ENCODE measurements at regions not wholly inside any gene's neighbourhood (a gene's known extent, or its start where the extent isn't known, plus 50 kb on each side); places are given as distances from the start of the nearest gene placed in this dataset.
"Not testable (repeated sequence)": the region's sequence is repeated elsewhere in the genome, so short reads cannot be mapped to it uniquely, and the experiment has no call there.

DNA sequence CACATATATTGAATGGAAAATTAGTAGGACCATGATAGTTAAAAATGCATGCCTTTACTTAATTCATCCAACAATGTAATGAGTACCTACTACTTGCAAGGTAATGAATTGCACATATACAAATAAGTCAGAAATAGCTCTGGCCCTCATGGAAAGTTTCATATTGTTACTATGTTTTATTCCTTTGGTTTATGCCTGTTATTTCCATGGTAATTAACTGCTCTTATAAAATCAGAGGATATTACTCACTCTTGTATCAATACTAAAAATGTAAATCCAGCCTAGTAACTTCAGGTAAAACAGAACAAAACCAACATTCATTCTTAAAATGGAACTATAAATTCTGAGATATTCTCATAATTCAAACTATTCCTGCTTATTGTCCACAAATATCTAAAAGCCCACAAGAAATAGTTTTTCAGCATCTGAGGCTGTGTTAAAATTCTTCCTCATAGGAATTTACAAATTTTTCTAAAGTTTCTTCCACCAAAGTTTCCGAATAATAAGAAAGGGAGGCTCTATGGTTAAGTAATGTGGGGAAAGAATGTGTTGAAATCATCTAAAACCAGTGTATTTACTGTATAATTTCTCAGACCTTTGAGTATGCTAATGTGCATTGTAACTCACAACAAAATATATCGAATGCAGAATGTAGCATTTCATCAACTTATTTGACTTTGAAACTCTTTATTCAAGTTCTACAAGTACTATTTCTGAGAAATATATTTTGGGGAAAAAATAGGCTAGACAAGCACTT is 444.2 kb downstream of the PDGFC start:
- no peaks in the 10 kb centered on the region for H3K4me1 ChIP-seq (ENCODE audit: control insufficient read depth, insufficient read depth, low read length)

DNA sequence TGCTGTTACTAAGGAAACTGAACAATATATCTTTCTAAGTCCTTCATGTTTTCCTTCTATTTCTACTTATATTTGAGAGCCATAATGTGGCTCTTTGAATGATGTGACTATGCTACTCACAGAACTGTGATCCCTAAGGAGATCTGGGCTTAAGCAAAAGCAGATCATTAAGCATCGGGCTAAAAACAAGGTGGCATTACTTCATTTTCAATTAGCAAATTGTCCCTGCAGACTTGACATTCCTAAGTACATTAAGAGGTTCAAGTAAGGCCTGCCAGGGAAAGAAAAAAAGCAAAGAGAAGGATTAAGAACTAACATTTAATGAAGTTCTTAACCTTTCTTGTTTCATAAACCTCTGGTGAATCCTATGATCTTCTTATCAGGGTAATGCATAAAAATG is 447.6 kb downstream of the PDGFC start:
- no peaks in the 10 kb centered on the region for H3K36me3 ChIP-seq (ENCODE audit: control insufficient read depth, insufficient read depth, low read length)
- H3K9me3 ChIP-seq (ENCODE audit: control insufficient read depth, insufficient read depth, low read length), result no peaks in the 10 kb centered on the region
- H3K27ac ChIP-seq (ENCODE audit: low read length), result no peak overlapping the region
- H3K4me3 ChIP-seq (ENCODE audit: low read length), result no peak overlapping the region
- no peaks in the 10 kb centered on the region for H3K4me1 ChIP-seq (ENCODE audit: control insufficient read depth, insufficient read depth, low read length)
- DNase-seq (ENCODE audit: low read depth, low spot score), result no peak
- H3K27me3 ChIP-seq (ENCODE audit: control insufficient read depth, insufficient read depth, low read length), result no peaks in the 10 kb centered on the region
- no CpG with 5 or more reads among the region's 1 CpG for WGBS (ENCODE audit: insufficient coverage, insufficient read length)

More for the DNA sequence above, 444.2 kb downstream of the PDGFC start:
- Histone ChIP-seq H3K4me3 (ENCODE audit: low read length) (no peak overlapping the region), H3K36me3 (ENCODE audit: control insufficient read depth, insufficient read depth, low read length) (no peaks in the 10 kb centered on the region), H3K9me3 (ENCODE audit: control insufficient read depth, insufficient read depth, low read length) (no peaks in the 10 kb centered on the region), H3K27me3 (ENCODE audit: control insufficient read depth, insufficient read depth, low read length) (no peaks in the 10 kb centered on the region), H3K27ac (ENCODE audit: low read length) (no peak overlapping the region)
- no CpG with 5 or more reads among the region's 2 CpGs for WGBS (ENCODE audit: insufficient coverage, insufficient read length)
- DNase-seq (ENCODE audit: low read depth, low spot score), result no peak

DNA sequence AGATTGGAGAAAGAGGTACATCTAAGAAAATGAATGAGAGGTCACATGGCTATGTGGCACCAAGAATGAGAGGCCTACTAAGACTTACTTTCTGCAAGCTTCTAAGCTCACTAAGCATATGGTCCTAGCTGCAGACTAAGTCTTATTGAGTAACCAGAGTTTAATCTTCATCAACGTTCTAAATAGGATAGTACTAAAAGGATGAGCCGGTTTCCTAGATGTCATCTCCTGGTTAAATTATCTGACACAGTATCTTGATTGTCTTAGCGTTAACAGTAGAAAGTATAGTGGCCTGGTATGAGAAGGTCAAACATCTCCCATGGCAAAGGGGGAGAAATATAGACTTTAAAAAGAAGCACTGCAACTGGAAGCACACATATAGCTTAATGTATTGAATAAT is 448.1 kb downstream of the PDGFC start:
- H3K4me3 ChIP-seq (ENCODE audit: low read length), result no peak overlapping the region
- DNase-seq (ENCODE audit: low read depth, low spot score), result no peak

DNA sequence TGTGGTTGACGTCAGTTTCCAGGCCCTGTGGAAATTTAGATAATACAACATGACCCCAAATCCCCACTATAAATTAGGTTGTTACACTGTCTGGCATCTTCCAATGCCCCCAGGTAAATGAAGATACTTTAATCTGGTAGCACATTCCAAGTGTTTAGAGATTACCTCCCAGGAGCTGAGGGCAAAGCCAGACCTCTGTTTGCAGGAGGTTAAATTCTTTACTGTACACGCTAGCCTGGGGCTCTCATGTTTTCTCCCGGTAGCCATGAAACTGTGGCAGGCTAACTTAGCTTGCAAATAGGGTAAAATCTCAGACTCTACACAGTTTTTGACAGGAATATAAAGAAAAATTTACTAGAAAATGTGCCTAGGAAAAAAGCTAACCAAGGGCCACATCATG is 450.0 kb downstream of the PDGFC start:
- no peak overlapping the region for H3K27ac ChIP-seq (ENCODE audit: low read length)
- DNase-seq (ENCODE audit: low read depth, low spot score), result no peak
- H3K27me3 ChIP-seq (ENCODE audit: control insufficient read depth, insufficient read depth, low read length), result no peaks in the 10 kb centered on the region
- WGBS (ENCODE audit: insufficient coverage, insufficient read length), result no CpG with 5 or more reads among the region's 3 CpGs
- H3K4me1 ChIP-seq (ENCODE audit: control insufficient read depth, insufficient read depth, low read length), result no peaks in the 10 kb centered on the region
- no peaks in the 10 kb centered on the region for H3K36me3 ChIP-seq (ENCODE audit: control insufficient read depth, insufficient read depth, low read length)
- no peak overlapping the region for H3K4me3 ChIP-seq (ENCODE audit: low read length)
- no peaks in the 10 kb centered on the region for H3K9me3 ChIP-seq (ENCODE audit: control insufficient read depth, insufficient read depth, low read length)

More for the DNA sequence above, 448.1 kb downstream of the PDGFC start:
- H3K27me3 ChIP-seq (ENCODE audit: control insufficient read depth, insufficient read depth, low read length), result no peaks in the 10 kb centered on the region
- no peaks in the 10 kb centered on the region for H3K9me3 ChIP-seq (ENCODE audit: control insufficient read depth, insufficient read depth, low read length)
- H3K27ac ChIP-seq (ENCODE audit: low read length), result no peak overlapping the region
- H3K4me1 ChIP-seq (ENCODE audit: control insufficient read depth, insufficient read depth, low read length), result no peaks in the 10 kb centered on the region
- no peaks in the 10 kb centered on the region for H3K36me3 ChIP-seq (ENCODE audit: control insufficient read depth, insufficient read depth, low read length)
- no CpG with 5 or more reads among the region's 3 CpGs for WGBS (ENCODE audit: insufficient coverage, insufficient read length)

DNA sequence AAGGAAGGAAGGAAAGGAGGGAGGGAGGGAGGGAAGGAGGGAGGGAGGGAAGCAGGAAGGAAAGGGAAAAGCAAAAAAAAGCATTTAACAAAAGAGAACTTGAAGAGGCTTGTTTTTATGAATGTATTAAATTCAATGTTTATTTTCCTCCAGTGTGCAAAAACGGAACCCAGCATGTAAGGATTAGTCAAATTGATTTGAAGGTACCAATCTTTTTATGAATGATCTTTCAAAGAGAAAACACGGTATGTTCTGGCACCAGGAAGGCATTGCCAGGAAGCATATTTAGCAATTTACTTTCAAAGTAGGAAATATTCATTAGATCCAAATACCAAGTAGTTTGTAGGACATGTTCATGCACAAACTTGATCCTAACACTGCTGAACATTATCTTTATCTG is 453.6 kb downstream of the PDGFC start:
- no CpG with 5 or more reads among the region's 2 CpGs for WGBS (ENCODE audit: insufficient coverage, insufficient read length)
- Histone ChIP-seq H3K4me3 (ENCODE audit: low read length) (no peak overlapping the region), H3K27ac (ENCODE audit: low read length) (no peak overlapping the region), H3K36me3 (ENCODE audit: control insufficient read depth, insufficient read depth, low read length) (no peaks in the 10 kb centered on the region), H3K9me3 (ENCODE audit: control insufficient read depth, insufficient read depth, low read length) (no peaks in the 10 kb centered on the region), H3K4me1 (ENCODE audit: control insufficient read depth, insufficient read depth, low read length) (no peaks in the 10 kb centered on the region), H3K27me3 (ENCODE audit: control insufficient read depth, insufficient read depth, low read length) (no peaks in the 10 kb centered on the region)
- DNase-seq (ENCODE audit: low read depth, low spot score), result no peak

DNA sequence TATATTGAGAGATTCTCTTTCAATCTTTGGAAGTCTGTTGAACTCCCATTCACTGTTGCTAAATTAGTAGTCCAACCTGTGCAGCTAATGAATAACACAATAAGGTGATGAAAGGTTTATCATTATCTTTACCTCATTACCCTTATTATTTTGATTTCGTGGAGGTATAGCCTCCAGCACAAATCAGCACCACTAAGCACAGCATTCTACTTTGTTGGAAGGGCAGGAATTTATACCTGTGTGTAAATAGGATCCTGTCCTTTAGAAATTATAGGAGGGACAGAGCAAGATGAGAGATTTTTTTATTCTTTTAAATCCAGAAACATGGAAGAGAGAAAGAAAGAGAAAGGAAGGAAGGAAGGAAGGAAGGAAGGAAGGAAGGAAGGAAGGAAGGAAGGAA is 454.1 kb downstream of the PDGFC start:
- no CpG with 5 or more reads among the region's 1 CpG for WGBS (ENCODE audit: insufficient coverage, insufficient read length)

DNA sequence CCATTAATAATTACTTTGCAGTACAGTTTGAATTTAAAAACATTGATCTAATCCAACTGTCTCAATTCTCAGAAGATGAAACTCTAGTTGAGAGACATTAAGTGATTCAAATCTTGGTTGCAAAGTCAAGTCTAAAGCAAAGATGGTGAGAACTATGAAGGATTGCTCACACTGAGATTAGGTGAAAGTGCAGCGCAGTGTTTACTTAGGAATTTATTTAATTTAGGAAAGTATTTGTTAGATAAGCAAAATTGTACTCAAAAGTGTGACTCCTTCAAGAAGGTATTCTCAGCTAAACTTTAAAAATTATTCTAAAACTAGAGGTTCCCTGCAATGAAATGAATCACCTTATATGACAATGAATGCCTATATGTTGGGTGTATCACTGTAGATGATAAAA is 454.9 kb downstream of the PDGFC start:
- no peaks in the 10 kb centered on the region for H3K9me3 ChIP-seq (ENCODE audit: control insufficient read depth, insufficient read depth, low read length)
- H3K36me3 ChIP-seq (ENCODE audit: control insufficient read depth, insufficient read depth, low read length), result no peaks in the 10 kb centered on the region
- H3K27me3 ChIP-seq (ENCODE audit: control insufficient read depth, insufficient read depth, low read length), result no peaks in the 10 kb centered on the region
- no peak for DNase-seq (ENCODE audit: low read depth, low spot score)
- H3K4me1 ChIP-seq (ENCODE audit: control insufficient read depth, insufficient read depth, low read length), result no peaks in the 10 kb centered on the region
- H3K27ac ChIP-seq (ENCODE audit: low read length), result no peak overlapping the region
- H3K4me3 ChIP-seq (ENCODE audit: low read length), result no peak overlapping the region
- WGBS (ENCODE audit: insufficient coverage, insufficient read length), result 100% methylated on average over 1 of the region's 1 CpG

More for the DNA sequence above, 454.1 kb downstream of the PDGFC start:
- no peak overlapping the region for H3K4me3 ChIP-seq (ENCODE audit: low read length)
- no peaks in the 10 kb centered on the region for H3K9me3 ChIP-seq (ENCODE audit: control insufficient read depth, insufficient read depth, low read length)
- no peaks in the 10 kb centered on the region for H3K36me3 ChIP-seq (ENCODE audit: control insufficient read depth, insufficient read depth, low read length)
- no peaks in the 10 kb centered on the region for H3K27me3 ChIP-seq (ENCODE audit: control insufficient read depth, insufficient read depth, low read length)
- H3K4me1 ChIP-seq (ENCODE audit: control insufficient read depth, insufficient read depth, low read length), result no peaks in the 10 kb centered on the region
- H3K27ac ChIP-seq (ENCODE audit: low read length), result no peak overlapping the region
- no peak for DNase-seq (ENCODE audit: low read depth, low spot score)

DNA sequence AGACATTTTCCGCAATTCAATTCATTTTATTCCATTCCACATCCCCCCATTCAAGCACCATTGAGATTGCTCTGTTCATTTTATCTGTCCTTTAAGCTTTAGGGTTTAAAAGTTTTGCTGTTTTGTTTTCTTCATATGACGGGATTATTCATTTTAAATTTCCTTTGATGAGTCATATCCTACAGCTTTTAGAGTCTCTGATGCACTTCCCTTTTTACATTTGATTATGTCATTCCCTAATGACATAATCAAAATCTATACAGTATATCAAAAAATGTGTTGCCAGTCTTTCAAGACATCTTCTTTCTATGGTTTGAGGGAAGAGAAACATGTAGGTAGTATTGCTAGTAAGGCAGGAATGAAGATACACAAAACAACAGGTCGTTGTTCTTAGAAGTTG is 456.3 kb downstream of the PDGFC start:
- Histone ChIP-seq H3K4me1 (ENCODE audit: control insufficient read depth, insufficient read depth, low read length) (no peaks in the 10 kb centered on the region), H3K27me3 (ENCODE audit: control insufficient read depth, insufficient read depth, low read length) (no peaks in the 10 kb centered on the region), H3K9me3 (ENCODE audit: control insufficient read depth, insufficient read depth, low read length) (no peaks in the 10 kb centered on the region), H3K4me3 (ENCODE audit: low read length) (no peak overlapping the region), H3K27ac (ENCODE audit: low read length) (no peak overlapping the region), H3K36me3 (ENCODE audit: control insufficient read depth, insufficient read depth, low read length) (no peaks in the 10 kb centered on the region)
- no CpG with 5 or more reads among the region's 3 CpGs for WGBS (ENCODE audit: insufficient coverage, insufficient read length)
- DNase-seq (ENCODE audit: low read depth, low spot score), result no peak

DNA sequence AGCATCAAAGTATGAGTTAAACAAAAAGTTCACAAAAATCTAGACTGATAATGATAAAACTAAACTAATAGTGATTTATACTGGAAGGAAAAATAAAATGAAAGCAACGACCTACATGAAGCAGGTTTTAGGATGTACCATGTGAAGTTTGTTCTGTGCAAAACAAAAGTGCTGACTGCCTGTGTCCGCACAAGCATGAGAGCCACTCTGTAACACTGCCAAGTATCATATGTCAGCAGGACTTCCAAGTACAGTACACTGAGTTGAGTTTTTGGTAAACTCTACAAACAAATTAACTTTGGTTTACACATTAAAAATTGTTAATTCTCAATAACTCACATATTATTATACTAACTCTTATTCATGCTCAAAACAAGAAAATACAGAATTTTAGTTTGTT is 459.0 kb downstream of the PDGFC start:
- no peak for DNase-seq (ENCODE audit: low read depth, low spot score)
- H3K4me1 ChIP-seq (ENCODE audit: control insufficient read depth, insufficient read depth, low read length), result no peaks in the 10 kb centered on the region
- WGBS (ENCODE audit: insufficient coverage, insufficient read length), result no CpG with 5 or more reads among the region's 2 CpGs

DNA sequence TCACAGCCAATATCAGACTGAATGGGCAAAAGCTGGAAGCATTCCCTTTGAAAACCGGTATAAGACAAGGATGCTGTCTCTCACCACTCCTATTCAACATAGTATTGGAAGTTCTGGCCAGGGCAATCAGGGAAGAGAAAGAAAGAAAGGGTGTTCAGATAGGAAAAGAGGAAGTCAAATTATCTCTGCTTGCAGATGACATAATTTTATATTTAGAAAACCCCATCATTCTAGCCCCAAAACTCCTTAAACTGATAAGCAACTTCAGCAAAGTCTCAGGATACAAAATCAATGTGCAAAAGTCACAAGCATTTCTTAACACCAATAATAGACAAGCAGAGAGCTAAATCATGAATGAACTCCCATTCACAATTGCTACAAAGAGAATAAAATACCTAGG is 461.7 kb downstream of the PDGFC start:
- H3K27me3 ChIP-seq (ENCODE audit: control insufficient read depth, insufficient read depth, low read length); H3K27ac ChIP-seq (ENCODE audit: low read length); H3K9me3 ChIP-seq (ENCODE audit: control insufficient read depth, insufficient read depth, low read length); H3K36me3 ChIP-seq (ENCODE audit: control insufficient read depth, insufficient read depth, low read length); H3K4me1 ChIP-seq (ENCODE audit: control insufficient read depth, insufficient read depth, low read length); H3K4me3 ChIP-seq (ENCODE audit: low read length); DNase-seq (ENCODE audit: low read depth, low spot score): not testable (repeated sequence)
- no CpG with 5 or more reads among the region's 1 CpG for WGBS (ENCODE audit: insufficient coverage, insufficient read length)

More for the DNA sequence above, 459.0 kb downstream of the PDGFC start:
- no peaks in the 10 kb centered on the region for H3K36me3 ChIP-seq (ENCODE audit: control insufficient read depth, insufficient read depth, low read length)
- H3K4me3 ChIP-seq (ENCODE audit: low read length), result no peak overlapping the region
- no peak overlapping the region for H3K27ac ChIP-seq (ENCODE audit: low read length)
- H3K9me3 ChIP-seq (ENCODE audit: control insufficient read depth, insufficient read depth, low read length), result no peaks in the 10 kb centered on the region
- H3K27me3 ChIP-seq (ENCODE audit: control insufficient read depth, insufficient read depth, low read length), result no peaks in the 10 kb centered on the region

DNA sequence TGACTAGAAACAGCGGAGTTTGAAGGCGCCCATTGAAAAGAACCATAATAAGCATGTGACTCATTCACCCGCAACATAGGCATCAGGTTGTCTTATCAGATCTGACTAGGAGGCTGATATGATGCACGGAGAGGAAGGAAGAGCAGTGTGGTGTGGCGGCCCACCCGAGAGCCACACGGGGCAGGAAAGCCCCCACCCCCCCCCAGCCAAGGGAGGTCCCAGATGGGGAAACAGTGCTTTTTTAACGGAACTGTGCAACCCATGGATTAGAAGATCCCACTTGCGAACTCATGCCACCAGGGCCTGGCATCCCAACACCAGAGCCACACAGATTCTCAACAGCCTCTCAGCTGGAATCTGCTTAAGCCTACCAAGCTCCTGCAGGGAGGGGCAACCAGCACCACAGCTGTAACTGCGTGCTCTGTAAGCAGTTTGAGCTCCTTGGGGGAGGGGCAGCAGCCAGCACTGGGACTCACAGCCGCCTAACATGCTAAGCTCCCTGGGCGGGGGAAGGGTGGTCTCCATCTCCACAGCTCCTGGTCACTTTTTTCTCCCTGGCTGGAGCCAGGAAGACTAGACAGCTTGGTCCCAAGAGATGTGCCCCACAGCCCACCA is 466.2 kb downstream of the PDGFC start:
- no peaks in the 10 kb centered on the region for H3K36me3 ChIP-seq (ENCODE audit: control insufficient read depth, insufficient read depth, low read length)
- no CpG with 5 or more reads among the region's 12 CpGs for WGBS (ENCODE audit: insufficient coverage, insufficient read length)
- H3K4me3 ChIP-seq (ENCODE audit: low read length), result no peak overlapping the region
- H3K27ac ChIP-seq (ENCODE audit: low read length), result no peak overlapping the region
- H3K27me3 ChIP-seq (ENCODE audit: control insufficient read depth, insufficient read depth, low read length), result no peaks in the 10 kb centered on the region
- DNase-seq (ENCODE audit: low read depth, low spot score), result no peak
- H3K9me3 ChIP-seq (ENCODE audit: control insufficient read depth, insufficient read depth, low read length), result no peaks in the 10 kb centered on the region
- no peaks in the 10 kb centered on the region for H3K4me1 ChIP-seq (ENCODE audit: control insufficient read depth, insufficient read depth, low read length)

Data from iPS DF 6.9 (cell line).